ENCODE measurements at regions not wholly inside any gene's neighbourhood (a gene's known extent, or its start where the extent isn't known, plus 50 kb on each side); places are given as distances from the start of the nearest gene placed in this dataset.

- Histone ChIP-seq H3K79me2 (ENCODE audit: insufficient read depth, low read depth) (no peaks in the 10 kb centered on the region), H3K36me3 (ENCODE audit: insufficient read depth) (no peaks in the 10 kb centered on the region), H4K20me1 (ENCODE audit: insufficient read depth) (no peaks in the 10 kb centered on the region), H3K4me3 (IDR thresholded peaks at IDR 0.05; ENCODE audit: insufficient read depth, low read depth, low read length) (no peak overlapping the region), H3K4me2 (no peak overlapping the region), H3K27me3 (ENCODE audit: insufficient read depth, low read depth) (no peaks in the 10 kb centered on the region), H2AFZ (ENCODE audit: low read depth) (no peak overlapping the region), H3K9ac (no peak overlapping the region), H3K27ac (no peak overlapping the region), H3K4me1 (ENCODE audit: low read depth, poor library complexity, severe bottlenecking) (peaks cover 9% of the 10 kb centered on the region)
- no peak for TF ChIP-seq CTCF (conservative IDR thresholded peaks at IDR 0.05; ENCODE audit: low read depth, low read length)
These were observed 65.9 kb upstream of the C7orf33 start for GRCh38 chr7:148524479-148525224.

- TF ChIP-seq CTCF (conservative IDR thresholded peaks at IDR 0.05; ENCODE audit: low read depth, low read length) = peak; percentile 88
- H3K9ac ChIP-seq = no peak overlapping the region
- no peaks in the 10 kb centered on the region for H3K79me2 ChIP-seq (ENCODE audit: insufficient read depth, low read depth)
- no peak overlapping the region for H2AFZ ChIP-seq (ENCODE audit: low read depth)
- no peak overlapping the region for H3K4me3 ChIP-seq (IDR thresholded peaks at IDR 0.05; ENCODE audit: insufficient read depth, low read depth, low read length)
- no peaks in the 10 kb centered on the region for H3K27me3 ChIP-seq (ENCODE audit: insufficient read depth, low read depth)
- H3K36me3 ChIP-seq (ENCODE audit: insufficient read depth) = no peaks in the 10 kb centered on the region
- H3K4me1 ChIP-seq (ENCODE audit: low read depth, poor library complexity, severe bottlenecking) = peaks cover 9% of the 10 kb centered on the region
- no peak overlapping the region for H3K27ac ChIP-seq
- H4K20me1 ChIP-seq (ENCODE audit: insufficient read depth) = no peaks in the 10 kb centered on the region
- H3K4me2 ChIP-seq = no peak overlapping the region
These were observed 62.8 kb upstream of the C7orf33 start for GRCh38 chr7:148527717-148528168.

- Histone ChIP-seq H3K27ac (no peak overlapping the region), H3K4me3 (IDR thresholded peaks at IDR 0.05; ENCODE audit: insufficient read depth, low read depth, low read length) (no peak overlapping the region), H3K9ac (no peak overlapping the region), H4K20me1 (ENCODE audit: insufficient read depth) (no peaks in the 10 kb centered on the region), H3K79me2 (ENCODE audit: insufficient read depth, low read depth) (no peaks in the 10 kb centered on the region), H3K4me1 (ENCODE audit: low read depth, poor library complexity, severe bottlenecking) (no peaks in the 10 kb centered on the region), H2AFZ (ENCODE audit: low read depth) (no peak overlapping the region), H3K36me3 (ENCODE audit: insufficient read depth) (no peaks in the 10 kb centered on the region), H3K4me2 (no peak overlapping the region), H3K27me3 (ENCODE audit: insufficient read depth, low read depth) (no peaks in the 10 kb centered on the region)
- no peak for TF ChIP-seq CTCF (conservative IDR thresholded peaks at IDR 0.05; ENCODE audit: low read depth, low read length)
These were observed 55.3 kb upstream of the C7orf33 start for GRCh38 chr7:148535217-148535616.

GRCh38 chr7:148537435-148537834, 53.1 kb upstream of the C7orf33 start:
- Histone ChIP-seq H3K79me2 (ENCODE audit: insufficient read depth, low read depth) (no peaks in the 10 kb centered on the region), H4K20me1 (ENCODE audit: insufficient read depth) (no peaks in the 10 kb centered on the region), H3K4me1 (ENCODE audit: low read depth, poor library complexity, severe bottlenecking) (no peaks in the 10 kb centered on the region), H2AFZ (ENCODE audit: low read depth) (no peak overlapping the region), H3K36me3 (ENCODE audit: insufficient read depth) (no peaks in the 10 kb centered on the region), H3K9ac (no peak overlapping the region), H3K4me3 (IDR thresholded peaks at IDR 0.05; ENCODE audit: insufficient read depth, low read depth, low read length) (no peak overlapping the region), H3K27me3 (ENCODE audit: insufficient read depth, low read depth) (no peaks in the 10 kb centered on the region), H3K27ac (no peak overlapping the region), H3K4me2 (no peak overlapping the region)
- no peak for TF ChIP-seq CTCF (conservative IDR thresholded peaks at IDR 0.05; ENCODE audit: low read depth, low read length)

Data from KMS-11 (cell line).